Ammon's horn (tissue), 1 donor: ENCODE measurements at regions not wholly inside any gene's neighbourhood (a gene's known extent, or its start where the extent isn't known, plus 50 kb on each side); places are given as distances from the start of the nearest gene placed in this dataset.

ENCODE experiments used
- DNase-seq: peaks from one replicate; pipeline ENCODE4 v3.0.0-alpha.2; 2016; ENCODE audit warnings: low spot score

DNA sequence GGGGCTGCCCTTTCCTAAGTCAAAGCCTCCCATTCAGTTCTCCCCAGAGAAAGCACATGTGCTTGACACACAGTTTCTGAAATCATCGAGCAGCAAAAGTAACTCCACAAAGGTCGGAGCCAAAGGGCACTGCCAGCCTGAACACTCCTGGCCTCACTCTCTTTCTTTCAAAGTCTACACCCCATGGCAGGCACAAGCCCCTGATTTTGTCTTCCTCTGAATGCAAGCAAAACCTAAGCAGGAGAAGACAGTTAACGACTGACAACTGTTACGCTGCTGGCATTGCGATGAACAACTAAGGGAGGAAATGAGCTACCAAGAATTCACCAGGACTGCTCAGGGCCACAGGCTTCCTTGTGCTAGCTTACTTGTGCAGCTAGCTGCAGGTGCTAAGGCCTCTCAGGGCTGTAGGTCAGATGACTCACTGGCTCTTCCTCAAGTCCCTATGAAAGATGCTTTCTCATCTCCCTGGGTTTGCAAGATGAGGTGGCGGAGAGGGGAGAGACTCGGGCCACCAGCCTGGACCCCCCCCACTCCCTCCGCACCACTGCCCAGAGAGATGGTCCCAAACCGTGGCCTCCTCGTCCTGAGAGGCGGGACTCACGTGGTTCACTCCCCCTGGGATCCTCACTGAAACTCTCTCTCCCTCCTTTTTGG is 208.2 kb downstream of the DLL1 start:
- no peak for DNase-seq

GRCh38 chr6:170082067-170082466 is 208.8 kb downstream of the DLL1 start:
- no peak for DNase-seq

GRCh38 chr6:170081556-170081955 is 209.3 kb downstream of the DLL1 start:
- DNase-seq, result no peak

- peak; percentile 62 for DNase-seq
Measured at GRCh38 chr6:170080828-170081371, 210.0 kb downstream of the DLL1 start.

DNA sequence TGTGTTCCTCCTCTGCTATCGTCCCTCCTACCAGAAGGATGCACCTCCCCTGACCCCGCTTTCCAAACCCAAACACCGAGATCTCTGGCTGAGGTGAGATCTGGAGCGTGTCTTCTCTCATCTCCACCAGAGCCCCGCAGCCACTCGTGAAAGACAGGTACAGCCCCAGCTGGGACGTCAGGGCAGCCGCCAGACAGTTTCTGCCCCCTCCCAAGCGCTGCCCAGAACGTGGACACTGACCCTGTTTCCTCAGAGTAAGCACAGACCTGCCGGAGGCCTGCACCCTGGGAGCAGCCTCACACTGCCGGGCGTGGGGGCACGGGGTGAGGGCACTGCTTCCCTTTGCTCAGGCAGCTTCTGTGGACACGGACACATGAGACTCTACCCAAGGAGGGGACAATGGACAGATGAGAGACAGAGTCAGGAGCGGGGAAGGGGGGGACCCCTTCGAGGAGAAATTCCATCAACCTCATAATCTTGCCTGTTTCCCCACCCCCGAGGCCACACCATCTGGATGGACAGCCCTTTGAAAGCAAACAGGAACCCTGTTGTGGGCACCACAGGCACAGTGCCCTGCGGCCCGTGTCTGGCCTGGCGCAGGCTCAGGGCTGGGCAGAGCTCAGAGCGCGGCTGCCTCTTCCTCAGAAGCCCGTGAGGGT is 210.6 kb downstream of the DLL1 start:
- no peak for DNase-seq

GRCh38 chr6:170076466-170077165 is 214.3 kb downstream of the DLL1 start:
- DNase-seq, result no peak

- no peak for DNase-seq
Measured at GRCh38 chr6:170075659-170076223, 215.1 kb downstream of the DLL1 start.

- DNase-seq, result no peak
Measured at GRCh38 chr6:170074907-170075306, 216.0 kb downstream of the DLL1 start.

- no peak for DNase-seq
Measured at GRCh38 chr6:170074435-170074834, 216.4 kb downstream of the DLL1 start.

- no peak for DNase-seq
Measured at GRCh38 chr6:170073846-170074245, 217.0 kb downstream of the DLL1 start.

GRCh38 chr6:170072246-170072645 is 218.6 kb downstream of the DLL1 start:
- DNase-seq, result no peak

GRCh38 chr6:170069611-170070010 is 221.3 kb downstream of the DLL1 start:
- DNase-seq, result no peak

GRCh38 chr6:170068496-170068895 is 222.4 kb downstream of the DLL1 start:
- no peak for DNase-seq

DNA sequence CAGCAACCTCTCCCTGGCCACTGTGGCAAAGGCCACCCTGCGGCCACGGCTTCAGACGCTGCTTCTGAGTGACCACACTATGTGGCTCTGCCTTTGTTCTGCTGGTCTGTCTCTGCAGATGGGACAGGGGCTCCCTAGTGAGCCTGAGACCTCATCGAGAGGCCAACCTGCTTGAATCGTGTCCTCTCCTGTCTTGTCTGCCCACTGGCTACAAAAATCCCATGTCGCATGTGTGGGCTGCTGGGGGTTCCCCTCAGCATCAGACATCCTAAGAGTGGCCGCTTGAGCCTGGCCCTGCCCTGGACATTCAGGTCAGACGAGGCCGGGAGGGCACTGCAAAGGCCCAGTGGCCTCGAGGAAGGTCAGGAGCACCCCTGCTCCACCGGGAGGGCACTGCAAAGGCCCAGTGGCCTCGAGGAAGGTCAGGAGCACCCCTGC is 222.9 kb downstream of the DLL1 start:
- no peak for DNase-seq

DNA sequence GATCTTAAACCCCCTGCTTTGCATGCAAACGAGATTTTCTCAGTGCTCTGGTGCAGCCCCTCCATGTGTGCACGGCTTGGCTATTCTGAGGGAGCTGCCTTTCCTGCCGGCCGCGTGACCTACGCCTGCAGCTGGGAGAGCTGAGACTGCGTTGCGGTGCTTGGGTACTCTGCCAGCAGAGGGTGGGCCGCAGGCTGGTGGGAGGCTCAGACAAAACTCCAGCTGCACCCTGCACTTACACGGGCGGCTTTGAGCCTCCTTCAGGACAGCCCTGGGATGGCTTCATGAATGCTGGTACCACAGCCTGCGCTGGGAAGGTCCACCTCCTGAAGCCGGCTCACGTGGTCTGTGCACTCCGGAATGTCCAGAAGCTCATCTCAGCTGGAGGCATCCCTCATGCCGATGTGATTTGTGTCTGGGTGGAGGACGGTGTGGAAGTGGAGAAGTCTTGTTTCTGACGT is 223.7 kb downstream of the DLL1 start:
- peak; percentile 46 for DNase-seq

DNA sequence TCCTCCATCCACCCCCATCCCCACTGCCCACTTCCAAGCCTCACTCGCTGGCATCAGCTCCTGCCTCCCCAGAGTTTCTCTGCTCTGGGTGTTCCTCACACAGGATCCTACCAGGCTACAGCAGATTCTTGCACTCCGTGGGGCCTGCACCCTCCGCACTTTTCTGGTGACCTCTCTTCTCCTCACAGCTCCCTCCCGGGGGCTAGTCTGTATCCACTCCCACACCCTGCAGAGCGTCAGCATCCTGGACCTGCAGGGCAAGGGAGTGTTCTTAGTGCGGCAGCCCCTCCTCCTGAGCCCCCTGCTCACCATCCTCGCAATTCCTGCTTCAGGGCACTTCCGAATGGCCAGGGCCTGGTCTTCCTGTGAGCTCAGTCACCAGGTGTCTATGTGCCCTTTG is 224.2 kb downstream of the DLL1 start:
- no peak for DNase-seq

- DNase-seq, result no peak
Measured at GRCh38 chr6:170063851-170064602, 226.9 kb downstream of the DLL1 start.

GRCh38 chr6:170063431-170063830 is 227.4 kb downstream of the DLL1 start:
- DNase-seq, result no peak

DNA sequence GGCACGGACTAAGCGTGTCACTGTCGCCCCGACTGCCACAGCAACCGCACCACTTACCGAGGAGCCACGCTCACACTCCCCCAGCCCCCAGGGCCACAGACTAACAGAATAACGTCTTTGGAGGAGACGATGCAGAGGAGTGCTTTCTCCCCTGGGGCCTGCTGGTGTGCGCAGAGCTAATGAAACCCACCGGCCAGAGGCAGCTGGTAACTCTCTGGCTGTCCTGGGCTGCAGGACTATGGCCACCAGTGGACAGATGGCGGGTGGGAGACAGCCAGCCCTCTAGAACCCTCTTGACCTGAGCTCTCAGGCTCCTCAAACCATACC is 228.0 kb downstream of the DLL1 start:
- DNase-seq, result no peak

GRCh38 chr6:170062209-170062914 is 228.5 kb downstream of the DLL1 start:
- DNase-seq, result no peak

GRCh38 chr6:170058878-170059485 is 231.9 kb downstream of the DLL1 start:
- DNase-seq, result no peak
